Stomach (tissue), 8 donors: ENCODE measurements at regions not wholly inside any gene's neighbourhood (a gene's known extent, or its start where the extent isn't known, plus 50 kb on each side); places are given as distances from the start of the nearest gene placed in this dataset.

Experiments used
- DNase-seq, 2 donors: peaks; one replicate each; pipeline versions ENCODE4 v3.0.0 to v3.0.0-alpha.2; 2013 to 2019
- H3K27ac ChIP-seq, 5 donors: fragments of 200-600 bp in 4 of 5; sonication (generic) in 4 of 5; one replicate each; pipeline ENCODE4 v1.5.1; 2013 to 2019; ENCODE audit warnings: mild to moderate bottlenecking in 1 of 5, moderate library complexity in 1 of 5
- H3K27me3 ChIP-seq, 3 donors: fragments of 200-600 bp; sonication (generic); one replicate each; pipeline ENCODE4 v1.5.1; 2017 to 2019; ENCODE audit warnings: mixed run types in 1 of 3
- H3K36me3 ChIP-seq, 4 donors: fragments of 200-600 bp; sonication (generic); 1 replicate in 3 of 4; 2 replicates in 1 of 4; pipeline ENCODE4 v1.5.1; 2016 to 2019
- H3K4me1 ChIP-seq, 4 donors: fragments of 200-600 bp; sonication (generic); one replicate each; pipeline ENCODE4 v1.5.1; 2016 to 2019
- H3K4me3 ChIP-seq, 4 donors: fragments of 200-600 bp; sonication (generic) in 3 of 4; one replicate each; pipeline ENCODE4 v1.5.1; 2016 to 2019; ENCODE audit warnings: mild to moderate bottlenecking in 1 of 4
- H3K9me3 ChIP-seq, 4 donors: fragments of 200-600 bp; sonication (generic); one replicate each; pipeline ENCODE4 v1.5.1; 2016 to 2019
- EP300 ChIP-seq: sonication (generic); formaldehyde crosslinking; IDR thresholded peaks from one replicate; pipeline ENCODE4 v1.6.1; 2017; ENCODE audit warnings: antibody characterized with exemption
- POLR2A ChIP-seq, 4 donors: fragments of 450-650 bp; IDR thresholded peaks; one replicate each; pipeline ENCODE4 v1.6.1; 2016; ENCODE audit warnings: antibody characterized with exemption in 4 of 4, control low read depth in 2 of 4, mild to moderate bottlenecking in 1 of 4, moderate library complexity in 1 of 4
- POLR2AphosphoS5 ChIP-seq, 3 donors: sonication (generic); formaldehyde crosslinking; IDR thresholded peaks; one replicate each; pipeline ENCODE4 v1.6.1; 2016; ENCODE audit warnings: antibody characterized with exemption in 3 of 3
- WGBS, 5 donors: extraction: QIAGEN DNeasy Blood & Tissue Kit in 3 of 5; methylation state at CpG; one replicate each; pipeline versions ENCODE4 v1.1.5 to v1.1.7; 2013 to 2018; 5-methylcytosine and 5-hydroxymethylcytosine counted together
- intact Hi-C: fragments of 100-400 bp; cut with DNase I; formaldehyde crosslinking; loops from one replicate; pipeline ENCODE4 v1.15.1; 2023; ENCODE audit warnings: low total_unique reads
- TF ChIP-seq, protein P1 (sequence below), 7 experiments: fragments of 450-650 bp in 4 of 7; fragments of 200-600 bp in 3 of 7; sonication (generic) in 3 of 7; IDR thresholded peaks; one replicate each; pipeline ENCODE4 v1.5.1; 2016 to 2019; ENCODE audit warnings: antibody characterized with exemption in 7 of 7, control low read depth in 2 of 7, mild to moderate bottlenecking in 1 of 7
- donor health status: healthy with polysubstance abuse.
- donor health status: Bipolar disorder and iron deficiency.
- donor health status: healthy.

GRCh38 chr7:156091519-156092080 is 279.3 kb upstream of the SHH start:
- TF ChIP-seq POLR2AphosphoS5 (IDR thresholded peaks at IDR 0.05) (no peak), POLR2A (IDR thresholded peaks at IDR 0.05) (no peak), EP300 (no peak)
- TF ChIP-seq, protein P1, sequence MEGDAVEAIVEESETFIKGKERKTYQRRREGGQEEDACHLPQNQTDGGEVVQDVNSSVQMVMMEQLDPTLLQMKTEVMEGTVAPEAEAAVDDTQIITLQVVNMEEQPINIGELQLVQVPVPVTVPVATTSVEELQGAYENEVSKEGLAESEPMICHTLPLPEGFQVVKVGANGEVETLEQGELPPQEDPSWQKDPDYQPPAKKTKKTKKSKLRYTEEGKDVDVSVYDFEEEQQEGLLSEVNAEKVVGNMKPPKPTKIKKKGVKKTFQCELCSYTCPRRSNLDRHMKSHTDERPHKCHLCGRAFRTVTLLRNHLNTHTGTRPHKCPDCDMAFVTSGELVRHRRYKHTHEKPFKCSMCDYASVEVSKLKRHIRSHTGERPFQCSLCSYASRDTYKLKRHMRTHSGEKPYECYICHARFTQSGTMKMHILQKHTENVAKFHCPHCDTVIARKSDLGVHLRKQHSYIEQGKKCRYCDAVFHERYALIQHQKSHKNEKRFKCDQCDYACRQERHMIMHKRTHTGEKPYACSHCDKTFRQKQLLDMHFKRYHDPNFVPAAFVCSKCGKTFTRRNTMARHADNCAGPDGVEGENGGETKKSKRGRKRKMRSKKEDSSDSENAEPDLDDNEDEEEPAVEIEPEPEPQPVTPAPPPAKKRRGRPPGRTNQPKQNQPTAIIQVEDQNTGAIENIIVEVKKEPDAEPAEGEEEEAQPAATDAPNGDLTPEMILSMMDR (IDR thresholded peaks at IDR 0.05): no peak
- peaks cover 0 to 4% (median 0%) of the 10 kb centered on the region in 4 donors for H3K9me3 ChIP-seq
- H3K27ac ChIP-seq: no peak overlapping the region
- no peak overlapping the region for H3K4me3 ChIP-seq
- WGBS, 5 donors: 79 to 87% (median 84%) methylated on average over 10 of the region's 10 CpGs
- H3K36me3 ChIP-seq: no peaks in the 10 kb centered on the region
- peaks cover 0 to 14% (median 0%) of the 10 kb centered on the region in 3 donors for H3K27me3 ChIP-seq
- intact Hi-C loops: no loop called here
- no peaks in the 10 kb centered on the region for H3K4me1 ChIP-seq
- DNase-seq: no peak

DNA sequence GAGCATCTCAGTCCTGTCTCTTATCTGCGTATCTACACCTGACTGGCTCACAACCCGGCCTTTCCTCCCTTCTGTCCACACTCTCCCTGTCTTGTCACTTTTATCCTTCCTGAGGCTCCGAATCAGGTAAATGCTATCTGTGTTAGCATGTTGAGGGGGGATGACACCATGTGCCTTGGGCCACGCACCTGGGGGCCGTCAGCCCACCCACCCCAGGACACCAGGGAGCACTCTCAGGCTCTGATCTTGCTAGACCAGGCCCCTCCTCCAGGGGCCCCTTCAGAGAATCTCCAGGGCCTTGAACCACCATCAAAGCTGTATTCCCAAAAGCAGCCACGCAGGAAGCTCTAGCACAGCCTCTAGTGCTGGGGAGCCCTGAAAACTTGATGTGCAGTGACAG is 278.7 kb upstream of the SHH start:
- WGBS, 5 donors: 72 to 82% (median 80%) methylated on average over 6 of the region's 6 CpGs

DNA sequence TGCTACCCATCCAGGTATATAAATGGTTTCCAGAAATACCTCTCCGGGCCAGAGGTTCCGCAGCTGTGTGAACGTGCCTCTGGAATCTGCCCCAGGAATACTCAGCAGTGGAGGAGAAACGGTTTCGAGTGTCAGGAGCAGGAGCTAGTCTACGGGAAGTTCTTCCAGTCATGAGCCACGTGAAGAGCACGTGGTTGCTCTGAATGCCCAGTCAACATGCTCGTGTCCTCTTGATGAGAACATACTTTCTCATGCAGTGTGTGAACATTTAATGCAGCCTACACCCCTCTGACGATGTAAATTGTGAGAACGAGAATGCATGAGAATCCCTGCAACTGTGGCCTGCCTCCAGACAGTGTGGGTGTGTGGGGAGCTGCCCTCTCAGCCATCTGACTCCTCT is 277.0 kb upstream of the SHH start:
- Histone ChIP-seq H3K4me3 (no peak overlapping the region), H3K36me3 (no peaks in the 10 kb centered on the region), H3K27ac (no peak overlapping the region), H3K9me3 (peaks cover 0 to 4% (median 0%) of the 10 kb centered on the region in 4 donors), H3K4me1 (no peaks in the 10 kb centered on the region), H3K27me3 (no peaks in the 10 kb centered on the region)
- no peak for DNase-seq
- no peak for TF ChIP-seq EP300
- no peak for TF ChIP-seq POLR2A (IDR thresholded peaks at IDR 0.05)
- no peak for TF ChIP-seq POLR2AphosphoS5 (IDR thresholded peaks at IDR 0.05)
- TF ChIP-seq, protein P1 (IDR thresholded peaks at IDR 0.05): no peak
- WGBS, 5 donors: 85 to 91% (median 90%) methylated on average over 11 of the region's 11 CpGs
- intact Hi-C loops: no loop called here

More for the DNA sequence above, 278.7 kb upstream of the SHH start:
- Histone ChIP-seq H3K36me3 (no peaks in the 10 kb centered on the region), H3K27me3 (peaks cover 0 to 14% (median 0%) of the 10 kb centered on the region in 3 donors), H3K4me1 (no peaks in the 10 kb centered on the region), H3K4me3 (no peak overlapping the region), H3K9me3 (peaks cover 0 to 4% (median 0%) of the 10 kb centered on the region in 4 donors), H3K27ac (no peak overlapping the region)
- DNase-seq: no peak
- TF ChIP-seq EP300: no peak
- no peak for TF ChIP-seq POLR2AphosphoS5 (IDR thresholded peaks at IDR 0.05)
- TF ChIP-seq, protein P1 (IDR thresholded peaks at IDR 0.05): no peak
- no peak for TF ChIP-seq POLR2A (IDR thresholded peaks at IDR 0.05)
- intact Hi-C loops: no loop called here

- no peak for DNase-seq
These were observed 275.9 kb upstream of the SHH start for GRCh38 chr7:156088115-156088514.

More at GRCh38 chr7:156088115-156088514, 275.9 kb upstream of the SHH start:
- WGBS, 5 donors: 66 to 82% (median 75%) methylated on average over 1 of the region's 1 CpG
- no peak overlapping the region for H3K27ac ChIP-seq
- H3K9me3 ChIP-seq: no peaks in the 10 kb centered on the region
- H3K4me1 ChIP-seq: no peaks in the 10 kb centered on the region
- TF ChIP-seq, protein P1 (IDR thresholded peaks at IDR 0.05): no peak
- no peak for TF ChIP-seq EP300
- H3K36me3 ChIP-seq: no peaks in the 10 kb centered on the region
- H3K4me3 ChIP-seq: no peak overlapping the region
- intact Hi-C loops: no loop called here
- no peaks in the 10 kb centered on the region for H3K27me3 ChIP-seq
